Astrocyte (in vitro differentiated cells and primary cell): ENCODE measurements at regions not wholly inside any gene's neighbourhood (a gene's known extent, or its start where the extent isn't known, plus 50 kb on each side); places are given as distances from the start of the nearest gene placed in this dataset.

Experiments used
- DNase-seq: peaks from one replicate; pipeline ENCODE4 v3.0.0-alpha.2; 2010; ENCODE audit warnings: low read depth
- FAIRE-seq: peaks from 2 replicates; lab custom pipeline; 2011; peaks lifted over from hg19 to GRCh38; lab: Jason Lieb, UNC
- H2AFZ ChIP-seq: 2 replicates; pipeline ENCODE4 v1.6.0; 2012; ENCODE audit warnings: low read depth, low read length, inconsistent platforms
- H3K27ac ChIP-seq: 2 replicates; pipeline ENCODE4 v1.5.1; 2011; ENCODE audit warnings: low read depth, low read length, inconsistent platforms
- H3K27me3 ChIP-seq: 2 replicates; pipeline ENCODE4 v1.6.0; 2011; ENCODE audit warnings: low read length, inconsistent platforms; ENCODE audit not compliant: insufficient read depth
- H3K36me3 ChIP-seq: 2 replicates; pipeline ENCODE4 v1.5.1; 2011; ENCODE audit warnings: low read length, inconsistent platforms; ENCODE audit not compliant: insufficient read depth
- H3K4me1 ChIP-seq: 2 replicates; pipeline ENCODE4 v1.5.1; 2011; ENCODE audit warnings: low read length, inconsistent platforms; ENCODE audit not compliant: insufficient read depth
- H3K4me2 ChIP-seq: 2 replicates; pipeline ENCODE4 v1.6.0; 2012; ENCODE audit warnings: low read length, inconsistent platforms
- H3K4me3 ChIP-seq: 2 replicates; pipeline ENCODE4 v1.5.1; 2011; ENCODE audit warnings: low read depth, mild to moderate bottlenecking, low read length, inconsistent platforms; ENCODE audit not compliant: insufficient read depth
- H3K79me2 ChIP-seq: 2 replicates; pipeline ENCODE4 v1.6.0; 2012; ENCODE audit warnings: mild to moderate bottlenecking, low read length, inconsistent platforms; ENCODE audit not compliant: insufficient read depth
- H3K9ac ChIP-seq: 2 replicates; pipeline ENCODE4 v1.6.0; 2012; ENCODE audit warnings: mild to moderate bottlenecking, low read length, inconsistent platforms
- H3K9me3 ChIP-seq: 2 replicates; pipeline ENCODE4 v1.5.1; 2012; ENCODE audit warnings: low read depth, mild to moderate bottlenecking, low read length, inconsistent platforms; ENCODE audit not compliant: insufficient read depth
- H4K20me1 ChIP-seq: 2 replicates; pipeline ENCODE4 v1.6.0; 2012; ENCODE audit warnings: low read length, inconsistent platforms; ENCODE audit not compliant: insufficient read depth
- H3K27ac Mint-ChIP-seq: one replicate; pipeline ENCODE4 v1.8.0; 2021; ENCODE audit warnings: mild to moderate bottlenecking, mixed read lengths; ENCODE audit not compliant: unreplicated experiment
- H3K27me3 Mint-ChIP-seq: one replicate; pipeline ENCODE4 v1.8.0; 2021; ENCODE audit warnings: low read depth, mixed read lengths; ENCODE audit not compliant: unreplicated experiment
- H3K36me3 Mint-ChIP-seq: one replicate; pipeline ENCODE4 v1.8.0; 2021; ENCODE audit warnings: low read depth, mixed read lengths; ENCODE audit not compliant: unreplicated experiment
- H3K4me1 Mint-ChIP-seq: one replicate; pipeline ENCODE4 v1.8.0; 2021; ENCODE audit warnings: low read depth, mixed read lengths; ENCODE audit not compliant: unreplicated experiment
- H3K4me3 Mint-ChIP-seq: one replicate; pipeline ENCODE4 v1.8.0; 2021; ENCODE audit warnings: mild to moderate bottlenecking, moderate library complexity, mixed read lengths; ENCODE audit not compliant: unreplicated experiment
- H3K9me3 Mint-ChIP-seq: one replicate; pipeline ENCODE4 v1.8.0; 2021; ENCODE audit warnings: mild to moderate bottlenecking, mixed read lengths; ENCODE audit not compliant: unreplicated experiment
- CTCF ChIP-seq: IDR thresholded peaks from 2 replicates; pipeline ENCODE4 v1.5.1; 2011; ENCODE audit warnings: low read depth, mild to moderate bottlenecking, inconsistent platforms, low read length, moderate library complexity; ENCODE audit not compliant: insufficient read depth
- EZH2 ChIP-seq: IDR thresholded peaks from 2 replicates; pipeline ENCODE4 v1.6.1; 2012; ENCODE audit warnings: mild to moderate bottlenecking, low read length, inconsistent platforms; ENCODE audit not compliant: insufficient read depth

GRCh38 chr15:69812861-69813261, 284.9 kb downstream of the TLE3 start:
- DNase-seq (no peak), FAIRE-seq (no peak)
- no peak overlapping the region for H3K4me2 ChIP-seq
- Mint-ChIP-seq H3K27ac (no peak overlapping the region), H3K27me3 (peaks cover 70% of the 10 kb centered on the region), H3K36me3 (peaks cover 2% of the 10 kb centered on the region), H3K4me1 (no peaks in the 10 kb centered on the region), H3K4me3 (no peak overlapping the region), H3K9me3 (peaks cover 2% of the 10 kb centered on the region)
- H4K20me1 ChIP-seq, result no peaks in the 10 kb centered on the region
- no peak overlapping the region for H3K27ac ChIP-seq
- H3K4me3 ChIP-seq, result no peak overlapping the region
- no peaks in the 10 kb centered on the region for H3K9me3 ChIP-seq
- no peak overlapping the region for H2AFZ ChIP-seq
- H3K4me1 ChIP-seq, result no peaks in the 10 kb centered on the region
- peaks cover 10% of the 10 kb centered on the region for H3K27me3 ChIP-seq
- H3K9ac ChIP-seq, result no peak overlapping the region
- H3K36me3 ChIP-seq, result no peaks in the 10 kb centered on the region
- TF ChIP-seq CTCF (no peak), EZH2 (no peak)
- no peaks in the 10 kb centered on the region for H3K79me2 ChIP-seq

GRCh38 chr15:69813881-69814280, 283.8 kb downstream of the TLE3 start:
- Mint-ChIP-seq H3K36me3 (peaks cover 2% of the 10 kb centered on the region), H3K27me3 (peaks cover 75% of the 10 kb centered on the region), H3K27ac (no peak overlapping the region), H3K4me1 (no peaks in the 10 kb centered on the region), H3K9me3 (peaks cover 4% of the 10 kb centered on the region), H3K4me3 (no peak overlapping the region)
- DNase-seq (no peak), FAIRE-seq (no peak)
- H2AFZ ChIP-seq, result no peak overlapping the region
- H3K9me3 ChIP-seq, result no peaks in the 10 kb centered on the region
- H3K79me2 ChIP-seq, result no peaks in the 10 kb centered on the region
- H3K4me3 ChIP-seq, result no peak overlapping the region
- no peaks in the 10 kb centered on the region for H3K4me1 ChIP-seq
- TF ChIP-seq EZH2 (no peak), CTCF (no peak)
- H3K27ac ChIP-seq, result no peak overlapping the region
- H3K27me3 ChIP-seq, result peaks cover 12% of the 10 kb centered on the region
- no peak overlapping the region for H3K9ac ChIP-seq
- H3K36me3 ChIP-seq, result no peaks in the 10 kb centered on the region
- H4K20me1 ChIP-seq, result no peaks in the 10 kb centered on the region
- H3K4me2 ChIP-seq, result no peak overlapping the region

DNA sequence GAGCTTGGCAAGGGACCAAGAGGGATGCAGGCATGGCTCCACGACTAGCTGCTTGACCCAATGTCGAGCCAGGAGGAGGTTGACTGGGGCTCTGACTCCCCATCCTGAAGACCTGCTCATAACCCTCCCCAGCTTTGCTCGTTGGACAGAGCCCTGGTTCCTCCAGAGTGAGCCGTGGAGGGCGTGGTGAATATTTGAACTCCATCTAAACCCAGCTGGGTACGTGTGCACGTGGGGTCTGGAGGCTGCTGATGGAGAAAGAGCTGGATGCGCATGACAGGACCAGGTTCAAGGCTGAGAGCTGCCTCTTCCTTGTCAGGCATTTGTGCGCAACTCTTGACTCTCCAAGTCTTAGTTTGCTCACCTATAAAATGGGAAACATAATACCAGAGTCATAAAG, 282.8 kb downstream of the TLE3 start:
- H2AFZ ChIP-seq, result no peak overlapping the region
- no peaks in the 10 kb centered on the region for H3K79me2 ChIP-seq
- DNase-seq (no peak), FAIRE-seq (no peak)
- H3K4me2 ChIP-seq, result no peak overlapping the region
- no peak overlapping the region for H3K9ac ChIP-seq
- no peaks in the 10 kb centered on the region for H3K4me1 ChIP-seq
- peaks cover 78% of the 10 kb centered on the region for H3K27me3 Mint-ChIP-seq
- H3K27me3 ChIP-seq, result peaks cover 15% of the 10 kb centered on the region
- peaks cover 4% of the 10 kb centered on the region for H3K9me3 Mint-ChIP-seq
- no peak overlapping the region for H3K4me3 ChIP-seq
- H3K36me3 ChIP-seq, result no peaks in the 10 kb centered on the region
- no peaks in the 10 kb centered on the region for H3K9me3 ChIP-seq
- H3K27ac ChIP-seq, result no peak overlapping the region
- TF ChIP-seq CTCF (no peak), EZH2 (no peak)
- H4K20me1 ChIP-seq, result no peaks in the 10 kb centered on the region
- peaks cover 3% of the 10 kb centered on the region for H3K4me1 Mint-ChIP-seq
- no peak overlapping the region for H3K4me3 Mint-ChIP-seq
- H3K27ac Mint-ChIP-seq, result no peak overlapping the region
- H3K36me3 Mint-ChIP-seq, result peaks cover 2% of the 10 kb centered on the region
